Colon (tissue), 2 donors: ENCODE measurements at regions not wholly inside any gene's neighbourhood (a gene's known extent, or its start where the extent isn't known, plus 50 kb on each side); places are given as distances from the start of the nearest gene placed in this dataset.
"Not testable (repeated sequence)": the region's sequence is repeated elsewhere in the genome, so short reads cannot be mapped to it uniquely, and the experiment has no call there.

Experiments
- FAIRE-seq: peaks from 2 replicates; lab custom pipeline; 2012; peaks lifted over from hg19 to GRCh38; lab: Jason Lieb, UNC
- donor health status: control.
- donor health status: control.

GRCh38 chr7:19296617-19297016 is 151.4 kb upstream of the FERD3L start:
- FAIRE-seq: no peak

- FAIRE-seq: no peak
Measured at GRCh38 chr7:19295376-19295775, 150.2 kb upstream of the FERD3L start.

GRCh38 chr7:19294619-19295018 is 149.4 kb upstream of the FERD3L start:
- FAIRE-seq: no peak

- FAIRE-seq: no peak
Measured at GRCh38 chr7:19293431-19293830, 148.2 kb upstream of the FERD3L start.

GRCh38 chr7:19290968-19291367 is 145.7 kb upstream of the FERD3L start:
- no peak for FAIRE-seq

- FAIRE-seq: no peak
Measured at GRCh38 chr7:19290066-19290465, 144.8 kb upstream of the FERD3L start.

GRCh38 chr7:19284596-19285300 is 139.5 kb upstream of the FERD3L start:
- no peak for FAIRE-seq

GRCh38 chr7:19284136-19284535 is 138.9 kb upstream of the FERD3L start:
- FAIRE-seq: no peak

- no peak for FAIRE-seq
Measured at GRCh38 chr7:19275000-19275399, 129.8 kb upstream of the FERD3L start.

- not testable (repeated sequence) for FAIRE-seq
Measured at GRCh38 chr7:19272329-19272728, 127.1 kb upstream of the FERD3L start.

- no peak for FAIRE-seq
Measured at GRCh38 chr7:19269301-19269700, 124.1 kb upstream of the FERD3L start.

- no peak for FAIRE-seq
Measured at GRCh38 chr7:19268737-19269136, 123.5 kb upstream of the FERD3L start.

- no peak for FAIRE-seq
Measured at GRCh38 chr7:19262826-19263225, 117.6 kb upstream of the FERD3L start.

GRCh38 chr7:19249281-19249680 is 104.1 kb upstream of the FERD3L start:
- no peak for FAIRE-seq

GRCh38 chr7:19248681-19249080 is 103.5 kb upstream of the FERD3L start:
- FAIRE-seq: no peak

GRCh38 chr7:19248115-19248514 is 102.9 kb upstream of the FERD3L start:
- FAIRE-seq: no peak

GRCh38 chr7:19247017-19247416 is 101.8 kb upstream of the FERD3L start:
- FAIRE-seq: no peak

GRCh38 chr7:19242246-19242645 is 97.0 kb upstream of the FERD3L start:
- FAIRE-seq: no peak

GRCh38 chr7:19239951-19240350 is 94.7 kb upstream of the FERD3L start:
- FAIRE-seq: no peak

GRCh38 chr7:19235680-19236079 is 90.5 kb upstream of the FERD3L start:
- FAIRE-seq: no peak

GRCh38 chr7:19224951-19225350 is 79.7 kb upstream of the FERD3L start:
- FAIRE-seq: no peak

- no peak for FAIRE-seq
Measured at GRCh38 chr7:19215412-19215811, 70.2 kb upstream of the FERD3L start.

- FAIRE-seq: no peak
Measured at GRCh38 chr7:19213746-19214145, 68.5 kb upstream of the FERD3L start.

- FAIRE-seq: no peak
Measured at GRCh38 chr7:19210893-19211413, 65.7 kb upstream of the FERD3L start.
